HAP-1 (cell line): ENCODE measurements at regions not wholly inside any gene's neighbourhood (a gene's known extent, or its start where the extent isn't known, plus 50 kb on each side); places are given as distances from the start of the nearest gene placed in this dataset.

Experiments used
- DNase-seq, 2 experiments: peaks; one replicate each; pipeline ENCODE4 v3.0.0-alpha.2; 2016 to 2020; ENCODE audit warnings: low spot score in 2 of 2
- H3K27me3 ChIP-seq: fragments of 250-450 bp; sonication (Bioruptor Pico); 2 replicates; pipeline ENCODE4 v1.5.1; 2020; ENCODE audit warnings: low read depth, mild to moderate bottlenecking, moderate library complexity
- H3K36me3 ChIP-seq: fragments of 250-450 bp; sonication (Bioruptor Pico); replicated peaks from 2 replicates; pipeline ENCODE4 v1.5.1; 2020; ENCODE audit warnings: mild to moderate bottlenecking
- H3K4me1 ChIP-seq: fragments of 250-450 bp; sonication (Bioruptor Pico); 2 replicates; pipeline ENCODE4 v1.5.1; 2020; ENCODE audit warnings: mild to moderate bottlenecking
- H3K4me3 ChIP-seq: fragments of 250-450 bp; sonication (Bioruptor Pico); 2 replicates; pipeline ENCODE4 v1.5.1; 2020; ENCODE audit warnings: mild to moderate bottlenecking, moderate library complexity
- H3K9me3 ChIP-seq: fragments of 250-450 bp; sonication (Bioruptor Pico); 2 replicates; pipeline ENCODE4 v1.5.1; 2020; ENCODE audit warnings: mild to moderate bottlenecking, moderate library complexity
- in situ Hi-C: fragments of 300-500 bp; cut with MboI; formaldehyde crosslinking; loops from 3 replicates; pipeline ENCODE4 v1.14.3; 2020; ENCODE audit warnings: low sequenced_read_pairs, inconsistent platforms, mixed read lengths

DNA sequence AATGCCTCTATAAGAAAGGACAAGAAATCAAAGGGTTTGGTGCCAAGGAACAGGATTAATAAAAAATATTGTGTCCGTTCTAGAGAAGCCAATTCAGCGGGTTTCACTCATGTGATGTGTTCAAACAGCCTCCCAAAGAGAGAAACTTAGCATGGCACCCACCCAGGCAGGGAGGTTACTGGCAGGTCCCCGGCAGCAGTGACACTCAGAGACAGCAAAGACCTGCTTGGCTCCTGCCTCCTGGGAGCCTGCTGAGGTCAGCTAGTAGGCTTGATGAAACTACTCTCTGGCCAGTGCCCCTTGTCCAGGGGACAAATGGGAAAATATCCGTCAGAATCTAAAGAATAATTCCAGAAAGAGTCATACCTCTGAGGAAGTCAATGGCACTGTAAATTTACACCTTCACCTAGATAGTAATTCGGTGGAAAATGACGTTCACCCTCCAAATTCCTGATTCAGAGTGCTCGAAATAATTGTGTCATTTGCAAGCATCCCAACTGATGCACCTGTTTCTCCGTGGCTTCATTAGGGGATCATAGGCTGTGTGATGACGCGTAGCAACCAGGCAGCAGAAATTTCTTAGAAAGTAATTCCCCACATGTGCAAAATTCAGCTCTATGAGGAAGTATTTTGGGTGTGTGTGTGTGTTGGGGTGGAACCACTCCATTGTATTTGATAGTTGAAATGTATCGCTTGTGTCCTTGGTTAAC, 481.5 kb upstream of the ZFHX3 start:
- no peaks in the 10 kb centered on the region for H3K4me1 ChIP-seq
- DNase-seq, result no peak
- H3K4me3 ChIP-seq, result no peak overlapping the region
- H3K36me3 ChIP-seq, result no peaks in the 10 kb centered on the region
- H3K9me3 ChIP-seq, result no peaks in the 10 kb centered on the region
- no peaks in the 10 kb centered on the region for H3K27me3 ChIP-seq
- in situ Hi-C loops, result no loop called here

DNA sequence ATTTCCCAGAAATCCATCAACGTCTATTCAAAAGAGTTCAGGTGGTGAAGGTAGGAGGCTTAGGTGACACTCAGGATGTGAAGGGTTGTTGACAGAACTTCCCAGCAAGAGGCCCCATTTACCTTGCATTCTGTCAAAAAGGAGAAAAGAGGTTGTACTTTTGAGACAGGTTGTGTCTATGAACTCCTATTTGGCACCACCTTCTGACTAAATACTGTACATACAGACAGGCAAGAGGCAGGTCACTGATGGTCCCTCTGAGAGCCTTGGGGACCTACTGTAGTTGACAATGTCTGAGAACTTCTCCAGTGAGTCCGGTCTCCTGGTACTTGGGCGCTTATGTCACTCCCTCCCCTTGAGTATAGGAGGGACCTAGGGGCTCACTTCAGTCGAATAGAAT, 479.3 kb upstream of the ZFHX3 start:
- Histone ChIP-seq H3K4me3 (no peak overlapping the region), H3K27me3 (no peaks in the 10 kb centered on the region), H3K4me1 (no peaks in the 10 kb centered on the region), H3K36me3 (no peaks in the 10 kb centered on the region), H3K9me3 (no peaks in the 10 kb centered on the region)
- in situ Hi-C loops, result no loop called here
- no peak for DNase-seq

DNA sequence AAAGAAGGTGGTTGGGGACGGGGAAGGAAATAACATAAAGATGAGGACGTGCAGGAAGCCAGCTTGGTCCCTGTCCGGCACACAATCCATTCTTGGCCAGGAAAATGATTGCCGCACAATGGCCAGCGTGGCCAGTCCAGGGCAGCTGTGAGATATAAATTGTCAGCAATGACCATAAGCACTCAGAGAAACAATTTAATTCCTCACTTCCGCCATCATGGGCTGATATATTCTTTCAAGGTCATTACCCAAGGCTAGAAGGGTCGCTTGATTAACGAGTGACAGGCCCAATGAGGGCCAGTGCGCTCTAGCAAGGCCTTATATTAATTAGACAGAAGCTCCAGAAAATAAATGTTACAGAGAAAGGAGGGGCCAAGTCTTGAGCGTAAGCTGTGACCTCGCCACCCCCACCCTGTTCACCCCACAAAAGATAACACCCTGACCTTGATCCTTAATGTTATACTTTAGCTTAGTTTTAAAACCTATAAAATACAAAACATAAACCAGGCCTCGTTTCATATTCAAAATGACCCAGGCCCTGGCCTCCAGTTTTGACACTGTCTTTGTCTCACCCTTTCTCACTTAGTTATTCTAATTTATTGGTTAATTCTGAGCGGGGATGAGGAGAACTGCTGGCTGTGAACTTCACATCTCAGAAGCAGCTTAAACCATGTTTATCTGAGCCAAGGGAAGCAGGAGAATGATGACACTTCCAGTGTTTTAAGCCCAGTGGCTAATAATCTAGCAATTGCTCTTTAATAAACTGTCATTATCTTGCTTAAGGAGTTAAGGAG, 478.3 kb upstream of the ZFHX3 start:
- DNase-seq, result no peak
- no peaks in the 10 kb centered on the region for H3K9me3 ChIP-seq
- H3K4me3 ChIP-seq, result no peak overlapping the region
- no peaks in the 10 kb centered on the region for H3K36me3 ChIP-seq
- in situ Hi-C loops, result no loop called here
- no peaks in the 10 kb centered on the region for H3K27me3 ChIP-seq
- H3K4me1 ChIP-seq, result no peaks in the 10 kb centered on the region

DNA sequence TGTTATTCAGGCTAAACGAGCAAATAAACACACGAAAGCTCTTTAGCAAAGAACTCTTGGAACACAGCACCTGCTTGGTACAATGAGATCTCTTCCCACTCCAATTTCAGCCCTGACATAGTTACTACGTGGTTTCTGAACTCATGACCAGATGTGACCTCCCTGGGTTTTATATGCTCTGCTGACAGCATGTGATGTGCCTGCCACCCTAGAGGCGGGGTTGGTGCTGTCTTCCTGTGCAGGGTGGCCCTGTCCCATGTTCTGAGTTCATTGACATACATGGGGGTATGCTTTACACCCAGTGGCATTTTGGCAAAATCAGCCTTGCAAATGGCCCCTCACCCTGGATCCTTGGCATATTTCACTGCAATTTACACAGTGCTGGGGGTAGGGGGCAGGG, 475.3 kb upstream of the ZFHX3 start:
- in situ Hi-C loops, result no loop called here
- no peaks in the 10 kb centered on the region for H3K4me1 ChIP-seq
- H3K4me3 ChIP-seq, result no peak overlapping the region
- no peaks in the 10 kb centered on the region for H3K9me3 ChIP-seq
- peak in 1 of 2 experiments; percentile 10 for DNase-seq
- no peaks in the 10 kb centered on the region for H3K36me3 ChIP-seq
- H3K27me3 ChIP-seq, result no peaks in the 10 kb centered on the region

DNA sequence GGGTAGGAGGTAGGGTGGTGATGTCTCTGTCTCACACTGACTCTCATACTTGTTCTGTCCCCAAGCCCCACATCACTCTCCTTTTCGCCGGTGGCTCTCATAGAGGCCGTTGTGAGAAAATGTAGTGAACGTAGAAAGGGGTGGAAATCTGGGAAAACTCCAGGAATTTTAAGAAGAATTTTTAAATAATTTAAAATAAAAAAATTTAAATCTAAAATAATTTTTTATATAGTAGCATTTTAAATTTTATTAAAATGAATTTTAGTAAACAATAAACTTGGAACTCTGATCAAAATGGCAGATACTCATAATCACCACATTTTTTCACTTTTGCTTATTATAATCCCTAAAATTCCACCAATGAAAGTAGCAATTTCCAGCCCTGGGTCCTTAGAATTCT, 473.6 kb upstream of the ZFHX3 start:
- H3K27me3 ChIP-seq, result no peaks in the 10 kb centered on the region
- in situ Hi-C loops, result no loop called here

DNA sequence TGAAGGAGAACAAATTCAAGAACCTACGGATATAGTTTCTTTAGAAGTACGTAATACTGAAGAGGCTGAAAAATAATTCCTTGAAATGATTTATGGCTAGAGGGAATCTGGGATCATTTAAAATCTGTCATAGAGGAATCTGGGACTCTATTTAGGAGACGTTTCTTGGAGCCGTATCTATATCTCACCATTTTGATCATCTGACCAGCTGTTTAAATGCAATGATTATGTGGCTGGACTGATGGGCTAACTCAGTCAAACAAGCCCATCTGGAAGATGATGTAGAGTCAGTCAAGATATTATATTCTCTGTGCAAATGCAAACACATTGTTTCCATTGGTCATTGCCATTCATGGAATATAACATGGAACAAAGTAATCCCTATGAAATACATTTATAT, 467.7 kb upstream of the ZFHX3 start:
- no peak for DNase-seq
- Histone ChIP-seq H3K27me3 (0 out of 2 replicates have a peak, but pooled peaks cover 2% of the 10 kb centered on the region), H3K4me3 (no peak overlapping the region), H3K4me1 (no peaks in the 10 kb centered on the region), H3K9me3 (no peaks in the 10 kb centered on the region), H3K36me3 (no peaks in the 10 kb centered on the region)
- in situ Hi-C loops, result no loop called here

More for the DNA sequence above, 473.6 kb upstream of the ZFHX3 start:
- H3K4me1 ChIP-seq, result no peaks in the 10 kb centered on the region
- H3K4me3 ChIP-seq, result no peak overlapping the region
- no peak for DNase-seq
- H3K36me3 ChIP-seq, result no peaks in the 10 kb centered on the region
- H3K9me3 ChIP-seq, result no peaks in the 10 kb centered on the region

DNA sequence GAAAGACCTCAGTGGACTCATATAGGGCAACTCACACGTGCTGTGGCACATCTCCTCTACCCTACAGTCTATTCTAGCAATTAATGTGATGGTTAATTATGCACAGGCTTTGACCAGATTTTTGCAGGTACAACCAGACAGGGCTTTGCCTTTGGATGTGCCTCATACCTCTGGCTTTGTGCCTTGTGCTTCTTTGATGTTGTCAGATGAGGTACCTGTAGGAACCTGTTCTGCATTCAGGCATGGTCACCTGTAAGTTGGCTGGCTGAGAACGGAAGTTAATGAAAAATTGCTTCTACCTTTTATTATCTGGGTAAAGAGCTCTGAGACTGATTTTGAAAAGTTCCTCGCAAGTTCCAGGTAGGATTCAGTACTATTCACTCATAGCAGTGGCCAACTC, 462.9 kb upstream of the ZFHX3 start:
- Histone ChIP-seq H3K36me3 (no peaks in the 10 kb centered on the region), H3K9me3 (no peaks in the 10 kb centered on the region), H3K27me3 (0 out of 2 replicates have a peak, but pooled peaks cover 2% of the 10 kb centered on the region), H3K4me3 (no peak overlapping the region), H3K4me1 (no peaks in the 10 kb centered on the region)
- no peak for DNase-seq
- in situ Hi-C loops, result no loop called here

DNA sequence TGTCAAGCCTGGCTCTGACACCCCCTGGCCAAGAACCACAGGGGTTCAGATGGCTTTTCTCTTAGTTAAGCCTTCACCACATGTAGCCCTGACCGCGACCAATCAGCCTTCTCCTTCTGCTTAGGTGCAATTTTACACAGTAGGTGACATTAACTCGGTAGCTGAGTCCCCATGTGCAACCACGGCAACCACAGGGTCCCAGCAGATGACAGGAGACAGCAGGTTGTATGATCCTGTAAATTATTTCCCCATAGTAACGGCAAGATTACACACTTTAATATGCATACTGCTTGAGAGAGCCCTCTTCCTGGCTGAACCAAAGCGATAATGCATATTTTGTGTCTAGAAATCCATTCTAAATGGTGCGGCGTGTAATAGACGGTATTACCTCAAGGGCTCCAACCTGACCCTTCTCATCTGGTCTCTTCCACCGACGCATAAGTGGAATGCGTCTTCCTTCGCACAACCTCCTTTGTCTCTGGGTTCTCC, 458.7 kb upstream of the ZFHX3 start:
- in situ Hi-C loops, result no loop called here
- H3K27me3 ChIP-seq, result 0 out of 2 replicates have a peak, but pooled peaks cover 3% of the 10 kb centered on the region

DNA sequence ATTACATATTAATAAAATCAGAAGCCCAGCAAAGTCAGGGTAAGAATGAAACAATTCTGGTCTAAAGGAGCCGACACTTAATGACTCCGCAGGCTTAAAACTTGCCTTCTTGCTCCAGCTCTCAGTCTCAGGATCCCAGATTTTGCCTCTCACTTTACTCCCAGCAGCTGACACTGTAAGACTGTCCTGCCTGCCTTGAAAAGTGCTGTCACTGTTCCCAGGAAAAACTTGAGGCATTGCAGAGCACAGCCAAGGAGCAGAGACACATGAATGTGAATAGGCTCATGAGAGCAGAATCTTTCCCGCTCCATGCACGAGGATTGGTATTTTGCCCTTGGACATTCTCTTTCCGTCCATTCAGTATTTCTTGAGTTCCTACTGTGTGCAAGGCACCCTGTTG, 457.6 kb upstream of the ZFHX3 start:
- no peak overlapping the region for H3K4me3 ChIP-seq

More for the DNA sequence above, 458.7 kb upstream of the ZFHX3 start:
- no peaks in the 10 kb centered on the region for H3K9me3 ChIP-seq
- no peak for DNase-seq
- no peak overlapping the region for H3K4me3 ChIP-seq
- no peaks in the 10 kb centered on the region for H3K36me3 ChIP-seq
- no peaks in the 10 kb centered on the region for H3K4me1 ChIP-seq

DNA sequence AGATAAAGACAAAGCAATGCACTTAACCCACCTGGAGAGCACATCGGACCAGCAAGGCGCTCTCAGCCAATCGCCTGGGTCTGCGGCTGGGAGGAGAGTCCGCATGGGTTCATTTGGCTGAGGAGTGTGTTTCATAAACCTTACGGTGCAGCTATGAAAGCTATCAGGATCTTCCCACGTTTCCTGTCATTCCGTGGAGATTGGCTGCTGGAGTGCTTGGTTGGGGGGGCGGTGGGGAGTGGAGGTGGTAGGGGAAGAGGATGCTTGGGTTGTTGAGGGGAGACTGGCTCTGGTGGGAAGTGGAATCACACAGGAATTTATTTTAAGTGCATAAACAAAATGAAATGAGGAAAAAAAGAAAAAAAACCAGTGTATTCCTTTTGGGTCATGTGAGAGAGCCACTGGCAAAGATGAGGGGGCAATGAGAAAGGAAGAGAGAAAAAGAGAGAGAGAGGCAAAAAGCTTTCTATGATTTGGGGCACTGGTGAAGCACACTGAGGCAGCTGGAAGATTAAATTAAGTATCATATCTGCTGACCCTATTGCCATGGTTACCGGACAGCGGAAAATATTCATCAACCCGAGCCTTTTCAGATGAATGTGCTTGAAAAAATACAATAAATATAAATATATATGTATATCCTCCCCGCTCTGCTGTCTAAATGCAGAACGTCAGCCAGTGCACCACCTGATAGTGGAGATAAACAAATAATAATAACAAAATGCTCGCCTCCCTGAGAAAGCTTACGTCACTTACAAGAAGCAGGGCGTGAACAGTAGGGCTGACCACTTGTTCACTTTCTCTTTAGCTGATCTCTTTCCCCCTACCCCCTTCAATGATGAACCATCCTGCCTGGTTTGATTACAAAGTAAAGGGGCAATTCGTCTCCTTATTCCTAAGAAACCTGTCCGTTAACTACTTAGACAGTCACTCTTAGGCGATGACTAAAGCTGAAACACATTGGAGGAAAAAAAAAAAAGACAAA, 457.0 kb upstream of the ZFHX3 start:
- no peak overlapping the region for H3K4me3 ChIP-seq
- DNase-seq, result no peak
- H3K36me3 ChIP-seq, result no peaks in the 10 kb centered on the region
- H3K27me3 ChIP-seq, result 0 out of 2 replicates have a peak, but pooled peaks cover 3% of the 10 kb centered on the region
- no peaks in the 10 kb centered on the region for H3K9me3 ChIP-seq
- in situ Hi-C loops, result no loop called here
- H3K4me1 ChIP-seq, result no peaks in the 10 kb centered on the region

More for the DNA sequence above, 457.6 kb upstream of the ZFHX3 start:
- Histone ChIP-seq H3K27me3 (0 out of 2 replicates have a peak, but pooled peaks cover 3% of the 10 kb centered on the region), H3K4me1 (no peaks in the 10 kb centered on the region), H3K36me3 (no peaks in the 10 kb centered on the region), H3K9me3 (no peaks in the 10 kb centered on the region)
- in situ Hi-C loops, result no loop called here
- no peak for DNase-seq

DNA sequence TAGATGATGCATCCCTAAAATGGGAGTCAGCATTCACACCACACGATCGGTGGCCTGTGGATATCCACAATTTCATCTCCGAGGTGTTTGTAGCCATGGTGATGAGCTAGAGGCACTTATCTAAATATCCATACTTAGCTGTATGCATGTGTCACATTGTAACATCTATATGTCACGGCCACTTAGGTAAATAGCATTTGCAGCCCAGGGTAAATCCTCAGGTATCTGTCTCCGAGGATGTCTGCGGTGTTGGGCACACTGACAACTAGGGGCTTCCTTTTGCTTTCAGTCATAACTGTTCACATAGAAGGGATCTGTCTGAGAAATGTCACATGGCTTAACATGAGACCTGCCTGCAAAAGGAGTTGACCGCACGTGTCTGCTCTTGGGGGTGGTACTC, 455.2 kb upstream of the ZFHX3 start:
- Histone ChIP-seq H3K36me3 (no peaks in the 10 kb centered on the region), H3K4me3 (no peak overlapping the region), H3K4me1 (no peaks in the 10 kb centered on the region), H3K9me3 (no peaks in the 10 kb centered on the region), H3K27me3 (0 out of 2 replicates have a peak, but pooled peaks cover 3% of the 10 kb centered on the region)
- in situ Hi-C loops, result no loop called here
- no peak for DNase-seq

DNA sequence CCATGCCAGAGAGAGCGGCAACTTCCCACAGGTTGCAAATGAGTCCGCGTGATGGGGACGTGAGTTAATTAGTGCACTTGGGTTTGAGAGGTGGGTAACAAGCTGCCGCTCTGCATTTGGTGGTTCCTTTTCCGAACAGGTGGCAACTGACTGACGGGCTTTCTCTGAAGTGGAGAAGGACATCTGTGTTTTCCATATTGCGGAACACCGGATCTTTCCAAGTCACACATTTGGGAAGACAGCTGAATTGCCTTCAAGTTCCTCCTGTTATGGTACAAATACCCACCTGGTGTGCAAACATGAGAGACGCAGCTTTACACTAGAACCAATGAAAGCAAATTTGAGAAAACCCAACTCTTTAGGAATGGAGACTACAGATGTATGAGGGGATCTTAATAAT, 451.3 kb upstream of the ZFHX3 start:
- no peak for DNase-seq
- H3K4me3 ChIP-seq, result no peak overlapping the region
- H3K9me3 ChIP-seq, result no peaks in the 10 kb centered on the region
- in situ Hi-C loops, result no loop called here
- no peaks in the 10 kb centered on the region for H3K4me1 ChIP-seq
- H3K36me3 ChIP-seq, result no peaks in the 10 kb centered on the region
- 0 out of 2 replicates have a peak, but pooled peaks cover 3% of the 10 kb centered on the region for H3K27me3 ChIP-seq

DNA sequence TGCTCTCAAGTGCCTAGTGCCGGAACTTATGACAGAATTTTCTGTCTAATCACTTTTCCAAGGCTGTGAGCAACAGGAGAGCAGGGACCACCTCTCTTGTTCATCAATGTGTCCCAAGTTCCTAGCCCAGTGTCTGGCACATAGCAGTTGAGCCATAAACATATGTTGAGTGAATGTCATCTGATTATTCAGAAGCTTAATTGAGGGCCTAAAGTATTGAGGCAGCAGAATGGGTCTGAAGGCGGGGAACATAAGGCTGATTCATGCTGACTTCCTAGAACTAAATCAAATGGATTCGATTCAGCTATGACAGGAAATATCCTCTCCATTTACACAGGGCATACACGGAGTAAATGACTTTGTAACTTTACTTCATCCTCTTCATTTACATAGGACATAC, 438.0 kb upstream of the ZFHX3 start:
- in situ Hi-C loops, result no loop called here
- Histone ChIP-seq H3K27me3 (no peaks in the 10 kb centered on the region), H3K9me3 (no peaks in the 10 kb centered on the region), H3K4me1 (peaks cover 15% of the 10 kb centered on the region), H3K4me3 (no peak overlapping the region), H3K36me3 (no peaks in the 10 kb centered on the region)
- no peak for DNase-seq
